Endometrial microvascular endothelial cells (primary cell): ENCODE measurements at regions not wholly inside any gene's neighbourhood (a gene's known extent, or its start where the extent isn't known, plus 50 kb on each side); places are given as distances from the start of the nearest gene placed in this dataset.

Experiments used
- in situ Hi-C: cut with HindIII; loops from 2 replicates; pipeline ENCODE4 v1.10.0; 2017; ENCODE audit warnings: low sequenced_read_pairs, low pct_unique_long_range_greater_than_20kb; ENCODE audit errors: inconsistent ontology term

GRCh38 chr14:61121355-61121787, 140.3 kb downstream of the SLC38A6 start:
- in situ Hi-C loops: no loop called here

GRCh38 chr14:61120576-61120975, 139.5 kb downstream of the SLC38A6 start:
- in situ Hi-C loops: no loop called here

GRCh38 chr14:61119006-61119405, 138.0 kb downstream of the SLC38A6 start:
- in situ Hi-C loops: no loop called here

GRCh38 chr14:61116369-61116768, 135.3 kb downstream of the SLC38A6 start:
- in situ Hi-C loops: no loop called here

- in situ Hi-C loops: no loop called here
Observed at GRCh38 chr14:61113561-61114225, 132.6 kb downstream of the SLC38A6 start.

GRCh38 chr14:61112506-61112905, 131.5 kb downstream of the SLC38A6 start:
- in situ Hi-C loops: no loop called here

GRCh38 chr14:61111731-61112130, 130.7 kb downstream of the SLC38A6 start:
- in situ Hi-C loops: no loop called here

GRCh38 chr14:61111209-61111665, 130.2 kb downstream of the SLC38A6 start:
- in situ Hi-C loops: no loop called here

GRCh38 chr14:61110316-61111082, 129.5 kb downstream of the SLC38A6 start:
- in situ Hi-C loops: no loop called here

- in situ Hi-C loops: no loop called here
Observed at GRCh38 chr14:61109288-61109687, 128.2 kb downstream of the SLC38A6 start.

GRCh38 chr14:61108496-61109141, 127.6 kb downstream of the SLC38A6 start:
- in situ Hi-C loops: no loop called here

- in situ Hi-C loops: no loop called here
Observed at GRCh38 chr14:61107869-61108493, 126.9 kb downstream of the SLC38A6 start.

- in situ Hi-C loops: no loop called here
Observed at GRCh38 chr14:61106959-61107641, 126.1 kb downstream of the SLC38A6 start.

- in situ Hi-C loops: no loop called here
Observed at GRCh38 chr14:61106271-61106958, 125.4 kb downstream of the SLC38A6 start.

GRCh38 chr14:61104358-61104757, 123.3 kb downstream of the SLC38A6 start:
- in situ Hi-C loops: no loop called here

- in situ Hi-C loops: no loop called here
Observed at GRCh38 chr14:61103541-61104339, 122.7 kb downstream of the SLC38A6 start.

- in situ Hi-C loops: no loop called here
Observed at GRCh38 chr14:61102549-61103466, 121.8 kb downstream of the SLC38A6 start.
